ENCODE measurements at regions not wholly inside any gene's neighbourhood (a gene's known extent, or its start where the extent isn't known, plus 50 kb on each side); places are given as distances from the start of the nearest gene placed in this dataset.

DNA sequence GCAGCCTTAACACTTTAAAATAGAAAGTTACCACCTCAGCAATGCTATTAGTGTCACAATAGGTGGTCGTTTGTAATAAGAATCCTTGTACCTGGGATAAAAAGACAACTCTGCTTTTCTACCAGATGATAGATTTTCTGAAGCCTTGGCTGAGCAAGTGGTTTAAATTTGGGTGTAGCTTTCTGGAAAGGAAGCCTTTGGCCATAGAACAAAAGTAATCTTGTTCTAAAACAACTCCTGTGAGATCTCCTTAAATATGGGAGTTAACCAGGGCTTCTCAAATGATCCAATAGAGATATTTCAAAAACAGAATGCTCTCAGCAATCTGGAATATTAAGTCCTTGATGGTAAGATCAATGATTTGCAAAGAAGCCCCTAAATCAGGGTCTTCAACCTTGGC lies 261.6 kb downstream of the ZNF516 start:
- DNase-seq (ENCODE audit: low read depth) = no peak
- no peak overlapping the region for H3K4me3 ChIP-seq (ENCODE audit: low read length)
- TF ChIP-seq, protein P1, sequence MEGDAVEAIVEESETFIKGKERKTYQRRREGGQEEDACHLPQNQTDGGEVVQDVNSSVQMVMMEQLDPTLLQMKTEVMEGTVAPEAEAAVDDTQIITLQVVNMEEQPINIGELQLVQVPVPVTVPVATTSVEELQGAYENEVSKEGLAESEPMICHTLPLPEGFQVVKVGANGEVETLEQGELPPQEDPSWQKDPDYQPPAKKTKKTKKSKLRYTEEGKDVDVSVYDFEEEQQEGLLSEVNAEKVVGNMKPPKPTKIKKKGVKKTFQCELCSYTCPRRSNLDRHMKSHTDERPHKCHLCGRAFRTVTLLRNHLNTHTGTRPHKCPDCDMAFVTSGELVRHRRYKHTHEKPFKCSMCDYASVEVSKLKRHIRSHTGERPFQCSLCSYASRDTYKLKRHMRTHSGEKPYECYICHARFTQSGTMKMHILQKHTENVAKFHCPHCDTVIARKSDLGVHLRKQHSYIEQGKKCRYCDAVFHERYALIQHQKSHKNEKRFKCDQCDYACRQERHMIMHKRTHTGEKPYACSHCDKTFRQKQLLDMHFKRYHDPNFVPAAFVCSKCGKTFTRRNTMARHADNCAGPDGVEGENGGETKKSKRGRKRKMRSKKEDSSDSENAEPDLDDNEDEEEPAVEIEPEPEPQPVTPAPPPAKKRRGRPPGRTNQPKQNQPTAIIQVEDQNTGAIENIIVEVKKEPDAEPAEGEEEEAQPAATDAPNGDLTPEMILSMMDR (conservative IDR thresholded peaks at IDR 0.05; ENCODE audit: low read depth, low read length) = no peak

DNA sequence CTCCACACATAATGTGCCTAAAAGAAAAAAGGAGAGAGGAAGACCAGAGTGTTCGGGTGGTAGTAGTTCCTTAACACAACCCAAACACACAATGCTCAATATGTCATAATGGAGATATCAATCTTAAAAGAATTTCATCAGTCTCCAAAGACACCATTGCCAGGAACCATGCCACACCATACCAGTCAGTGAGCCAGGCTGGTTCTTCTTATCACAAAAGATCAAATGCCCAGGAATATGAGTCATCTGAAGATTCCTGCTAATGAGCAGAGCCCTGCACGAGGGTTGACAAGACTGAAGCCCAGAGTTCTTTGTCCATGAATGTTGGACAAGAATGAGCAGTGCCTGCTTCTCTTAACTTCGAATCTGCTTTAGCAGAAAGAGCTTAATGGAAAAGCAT lies 262.3 kb downstream of the ZNF516 start:
- H3K4me3 ChIP-seq (ENCODE audit: low read length) = no peak overlapping the region
- TF ChIP-seq, protein P1 (conservative IDR thresholded peaks at IDR 0.05; ENCODE audit: low read depth, low read length) = no peak
- no peak for DNase-seq (ENCODE audit: low read depth)

DNA sequence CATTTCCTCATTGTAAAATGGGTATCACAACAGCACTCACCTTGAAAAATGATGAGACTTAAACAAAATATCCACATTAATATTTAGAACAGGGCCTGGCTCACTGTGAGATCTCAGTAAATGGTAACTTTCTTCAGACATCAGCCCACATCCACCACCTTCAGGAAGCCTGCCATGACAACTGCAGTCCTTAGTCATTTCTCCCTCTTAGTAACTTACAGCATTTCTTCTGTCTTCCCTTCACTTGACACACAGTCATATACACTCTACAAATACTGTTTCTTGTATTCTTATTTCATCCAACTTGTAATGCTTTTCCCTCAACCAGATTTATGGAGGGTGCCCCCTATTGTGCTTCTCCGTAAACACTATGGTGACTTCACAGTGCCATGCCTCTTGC lies 263.0 kb downstream of the ZNF516 start:
- TF ChIP-seq, protein P1 (conservative IDR thresholded peaks at IDR 0.05; ENCODE audit: low read depth, low read length) = no peak
- H3K4me3 ChIP-seq (ENCODE audit: low read length) = no peak overlapping the region
- no peak for DNase-seq (ENCODE audit: low read depth)

DNA sequence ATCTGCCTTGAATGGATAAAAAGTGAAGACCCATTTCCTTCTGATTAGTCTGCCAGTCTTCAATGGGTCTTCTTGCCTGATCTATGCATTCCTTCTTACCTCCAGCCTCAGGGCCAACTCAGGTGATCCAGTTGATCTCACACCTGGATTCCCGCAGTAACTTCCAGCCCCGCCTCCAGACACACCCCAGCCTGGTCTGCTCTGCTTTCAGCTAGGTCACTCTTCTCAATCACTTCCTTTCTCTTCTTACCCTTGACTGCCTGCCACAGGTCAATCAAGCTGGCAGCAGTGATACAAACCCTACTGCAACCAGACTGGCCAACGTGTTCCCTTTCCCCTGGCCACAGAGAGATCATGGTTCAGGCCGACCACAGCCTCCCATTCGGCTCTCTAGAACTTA lies 263.6 kb downstream of the ZNF516 start:
- DNase-seq (ENCODE audit: low read depth) = no peak
- H3K4me3 ChIP-seq (ENCODE audit: low read length) = no peak overlapping the region
- TF ChIP-seq, protein P1 (conservative IDR thresholded peaks at IDR 0.05; ENCODE audit: low read depth, low read length) = no peak

DNA sequence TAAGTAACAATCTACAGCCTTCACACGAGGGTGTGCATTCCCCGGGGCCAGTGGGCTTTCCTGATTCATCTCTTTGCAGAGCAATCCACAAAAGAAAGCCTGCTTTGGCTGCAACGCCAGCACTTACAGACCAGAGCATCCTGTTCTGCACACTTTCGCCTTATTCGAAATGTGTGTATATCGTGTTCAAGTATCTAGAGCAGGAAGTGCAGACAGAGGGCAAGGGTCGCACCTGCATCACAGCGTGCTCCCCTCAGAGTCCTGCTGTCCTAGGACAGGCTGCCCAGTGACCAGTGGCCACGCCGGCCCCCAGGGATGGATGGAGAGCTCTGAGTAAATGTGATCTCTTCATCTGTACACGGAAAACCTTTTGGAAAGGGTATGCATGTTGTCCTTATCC lies 264.3 kb downstream of the ZNF516 start:
- no peak overlapping the region for H3K4me3 ChIP-seq (ENCODE audit: low read length)
- DNase-seq (ENCODE audit: low read depth) = no peak
- TF ChIP-seq, protein P1 (conservative IDR thresholded peaks at IDR 0.05; ENCODE audit: low read depth, low read length) = no peak

DNA sequence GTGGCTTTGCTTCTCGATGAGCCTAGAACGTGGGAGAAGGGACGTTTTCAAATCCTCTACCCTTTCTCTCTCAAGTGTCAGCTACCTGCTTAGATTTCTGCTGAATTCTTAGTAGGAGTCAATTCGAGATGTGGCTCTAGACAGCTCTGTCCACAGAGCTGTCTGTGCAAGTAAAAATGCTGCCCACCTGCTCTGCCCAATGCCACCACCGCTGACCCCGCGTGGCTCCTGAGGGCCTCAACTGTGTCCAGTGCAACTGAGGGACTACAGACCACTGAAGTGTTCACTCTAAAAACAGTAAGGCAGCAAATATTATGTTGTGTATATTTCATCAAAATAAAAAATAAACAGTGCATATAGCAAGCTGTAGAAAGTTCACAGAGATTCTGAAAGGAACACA lies 266.3 kb downstream of the ZNF516 start:
- H3K4me3 ChIP-seq (ENCODE audit: low read length) = no peak overlapping the region
- DNase-seq (ENCODE audit: low read depth) = no peak
- TF ChIP-seq, protein P1 (conservative IDR thresholded peaks at IDR 0.05; ENCODE audit: low read depth, low read length) = no peak

DNA sequence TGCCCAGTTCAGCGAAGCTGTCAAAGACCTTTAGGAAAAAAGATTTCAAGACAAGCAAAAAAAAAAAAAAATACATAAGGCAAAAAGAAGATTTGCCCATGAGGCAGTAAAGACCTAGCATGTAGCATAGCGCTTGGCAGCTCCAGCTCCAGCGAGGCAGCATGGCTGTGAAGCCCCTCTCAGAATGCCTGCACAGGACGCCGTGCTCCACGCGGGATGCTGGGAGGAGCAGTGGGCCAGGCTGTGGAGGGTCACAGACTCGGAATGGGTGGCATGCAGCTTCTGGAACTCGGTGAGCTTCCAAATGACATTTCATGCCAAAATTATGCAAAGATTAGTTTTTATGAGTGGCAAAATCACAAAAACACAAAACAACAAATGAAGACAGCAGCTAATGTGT lies 267.3 kb downstream of the ZNF516 start:
- no peak for DNase-seq (ENCODE audit: low read depth)
- TF ChIP-seq, protein P1 (conservative IDR thresholded peaks at IDR 0.05; ENCODE audit: low read depth, low read length) = no peak

More for the DNA sequence above, 267.3 kb downstream of the ZNF516 start:
- no peak overlapping the region for H3K4me3 ChIP-seq (ENCODE audit: low read length)

Data from retinal pigment epithelial cell (primary cell).